KG1 (cell line): ENCODE measurements at regions not wholly inside any gene's neighbourhood (a gene's known extent, or its start where the extent isn't known, plus 50 kb on each side); places are given as distances from the start of the nearest gene placed in this dataset.
A peak's percentile ranks its signal among the peaks of the same experiment; 100 is the strongest.
"Not testable (repeated sequence)": the region's sequence is repeated elsewhere in the genome, so short reads cannot be mapped to it uniquely, and the experiment has no call there.

ENCODE experiments used
- DNase-seq: peaks from one replicate; lab custom pipeline; 2025; lab: John Stamatoyannopoulos, UW

GRCh38 chr15:84094720-84095119 is 140.9 kb upstream of the GOLGA6L4 start:
- not testable (repeated sequence) for DNase-seq

- not testable (repeated sequence) for DNase-seq
Measured at GRCh38 chr15:84097053-84097452, 138.5 kb upstream of the GOLGA6L4 start.

- no peak for DNase-seq
Measured at GRCh38 chr15:84098604-84099003, 137.0 kb upstream of the GOLGA6L4 start.

- peak; percentile 20 for DNase-seq
Measured at GRCh38 chr15:84099181-84099580, 136.4 kb upstream of the GOLGA6L4 start.

GRCh38 chr15:84103345-84103744 is 132.2 kb upstream of the GOLGA6L4 start:
- DNase-seq: no peak

- DNase-seq: no peak
Measured at GRCh38 chr15:84104853-84105252, 130.7 kb upstream of the GOLGA6L4 start.

GRCh38 chr15:84108728-84109127 is 126.8 kb upstream of the GOLGA6L4 start:
- no peak for DNase-seq

GRCh38 chr15:84111575-84111974 is 124.0 kb upstream of the GOLGA6L4 start:
- no peak for DNase-seq

- DNase-seq: no peak
Measured at GRCh38 chr15:84112025-84112424, 123.5 kb upstream of the GOLGA6L4 start.

GRCh38 chr15:84113919-84114318 is 121.7 kb upstream of the GOLGA6L4 start:
- DNase-seq: no peak

GRCh38 chr15:84114680-84115079 is 120.9 kb upstream of the GOLGA6L4 start:
- not testable (repeated sequence) for DNase-seq

- DNase-seq: not testable (repeated sequence)
Measured at GRCh38 chr15:84119351-84119750, 116.2 kb upstream of the GOLGA6L4 start.

- not testable (repeated sequence) for DNase-seq
Measured at GRCh38 chr15:84120903-84121302, 114.7 kb upstream of the GOLGA6L4 start.

GRCh38 chr15:84128706-84129105 is 106.9 kb upstream of the GOLGA6L4 start:
- DNase-seq: not testable (repeated sequence)

GRCh38 chr15:84130098-84130831 is 105.3 kb upstream of the GOLGA6L4 start:
- DNase-seq: not testable (repeated sequence)

- DNase-seq: not testable (repeated sequence)
Measured at GRCh38 chr15:84135931-84136456, 99.6 kb upstream of the GOLGA6L4 start.

- peak; percentile 56 for DNase-seq
Measured at GRCh38 chr15:84142888-84143337, 92.7 kb upstream of the GOLGA6L4 start.

GRCh38 chr15:84143753-84144314 is 91.7 kb upstream of the GOLGA6L4 start:
- DNase-seq: no peak

- not testable (repeated sequence) for DNase-seq
Measured at GRCh38 chr15:84144946-84145345, 90.6 kb upstream of the GOLGA6L4 start.

- not testable (repeated sequence) for DNase-seq
Measured at GRCh38 chr15:84146299-84146698, 89.3 kb upstream of the GOLGA6L4 start.

GRCh38 chr15:84147307-84147706 is 88.3 kb upstream of the GOLGA6L4 start:
- not testable (repeated sequence) for DNase-seq

GRCh38 chr15:84151205-84151931 is 84.2 kb upstream of the GOLGA6L4 start:
- DNase-seq: no peak
